ENCODE measurements at regions not wholly inside any gene's neighbourhood (a gene's known extent, or its start where the extent isn't known, plus 50 kb on each side); places are given as distances from the start of the nearest gene placed in this dataset.
"Not testable (repeated sequence)": the region's sequence is repeated elsewhere in the genome, so short reads cannot be mapped to it uniquely, and the experiment has no call there.

DNA sequence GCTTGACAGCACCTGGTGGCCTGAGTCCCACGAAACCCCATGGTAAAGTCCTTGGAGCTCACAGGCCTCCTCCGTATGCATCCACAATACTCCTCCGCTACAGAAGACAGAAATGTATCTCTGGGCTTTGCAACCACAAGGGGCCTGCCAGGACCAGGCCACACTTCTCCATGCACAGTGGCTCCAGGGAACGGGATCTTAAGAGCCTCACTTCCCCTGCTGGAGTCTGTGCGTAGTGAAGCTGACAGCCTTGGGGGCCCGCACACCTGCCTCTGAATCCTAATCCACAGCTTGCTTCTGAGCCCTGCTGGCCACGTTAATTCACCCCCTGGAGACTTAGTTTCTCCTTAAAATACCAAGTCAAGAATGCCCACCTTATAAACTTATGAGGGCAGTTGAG lies 125.7 kb downstream of the COPRS start:
- DNase-seq (ENCODE audit: low spot score) = no peak
- H3K9ac ChIP-seq (ENCODE audit: low read depth in 1 of 2, low read length in 2 of 2) = no peak overlapping the region
- no peak overlapping the region for H3K27ac ChIP-seq (ENCODE audit: low read depth in 1 of 2, low read length in 2 of 2)
- WGBS = 95% methylated on average over 7 of the region's 7 CpGs
- H3K36me3 ChIP-seq (ENCODE audit: control insufficient read depth in 4 of 4, insufficient read depth in 3 of 4, low read depth in 1 of 4, low read length in 3 of 4) = no peaks in the 10 kb centered on the region
- H3K4me3 ChIP-seq (ENCODE audit: low read depth in 1 of 3, low read length in 3 of 3) = no peak overlapping the region
- H3K4me1 ChIP-seq (ENCODE audit: control insufficient read depth in 4 of 4, insufficient read depth in 4 of 4, low read length in 3 of 4) = peaks cover 0 to 5% (median 4%) of the 10 kb centered on the region in 4 donors
- H3K9me3 ChIP-seq (ENCODE audit: control insufficient read depth in 4 of 4, low read length in 3 of 4) = no peaks in the 10 kb centered on the region
- no peaks in the 10 kb centered on the region for H3K27me3 ChIP-seq (ENCODE audit: control insufficient read depth in 4 of 4, insufficient read depth in 4 of 4, low read length in 3 of 4)
- TF ChIP-seq HNF4A (conservative IDR thresholded peaks at IDR 0.05) (no peak), TAF1 (conservative IDR thresholded peaks at IDR 0.05) (no peak), YY1 (IDR thresholded peaks at IDR 0.05) (no peak), HNF4G (IDR thresholded peaks at IDR 0.05) (no peak), JUND (IDR thresholded peaks at IDR 0.05) (no peak), NR2F2 (IDR thresholded peaks at IDR 0.05) (no peak)
- TF ChIP-seq, protein P1, sequence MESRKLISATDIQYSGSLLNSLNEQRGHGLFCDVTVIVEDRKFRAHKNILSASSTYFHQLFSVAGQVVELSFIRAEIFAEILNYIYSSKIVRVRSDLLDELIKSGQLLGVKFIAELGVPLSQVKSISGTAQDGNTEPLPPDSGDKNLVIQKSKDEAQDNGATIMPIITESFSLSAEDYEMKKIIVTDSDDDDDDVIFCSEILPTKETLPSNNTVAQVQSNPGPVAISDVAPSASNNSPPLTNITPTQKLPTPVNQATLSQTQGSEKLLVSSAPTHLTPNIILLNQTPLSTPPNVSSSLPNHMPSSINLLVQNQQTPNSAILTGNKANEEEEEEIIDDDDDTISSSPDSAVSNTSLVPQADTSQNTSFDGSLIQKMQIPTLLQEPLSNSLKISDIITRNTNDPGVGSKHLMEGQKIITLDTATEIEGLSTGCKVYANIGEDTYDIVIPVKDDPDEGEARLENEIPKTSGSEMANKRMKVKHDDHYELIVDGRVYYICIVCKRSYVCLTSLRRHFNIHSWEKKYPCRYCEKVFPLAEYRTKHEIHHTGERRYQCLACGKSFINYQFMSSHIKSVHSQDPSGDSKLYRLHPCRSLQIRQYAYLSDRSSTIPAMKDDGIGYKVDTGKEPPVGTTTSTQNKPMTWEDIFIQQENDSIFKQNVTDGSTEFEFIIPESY (IDR thresholded peaks at IDR 0.05) = no peak
- TF ChIP-seq, protein P2, sequence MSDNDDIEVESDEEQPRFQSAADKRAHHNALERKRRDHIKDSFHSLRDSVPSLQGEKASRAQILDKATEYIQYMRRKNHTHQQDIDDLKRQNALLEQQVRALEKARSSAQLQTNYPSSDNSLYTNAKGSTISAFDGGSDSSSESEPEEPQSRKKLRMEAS (IDR thresholded peaks at IDR 0.05) = no peak

DNA sequence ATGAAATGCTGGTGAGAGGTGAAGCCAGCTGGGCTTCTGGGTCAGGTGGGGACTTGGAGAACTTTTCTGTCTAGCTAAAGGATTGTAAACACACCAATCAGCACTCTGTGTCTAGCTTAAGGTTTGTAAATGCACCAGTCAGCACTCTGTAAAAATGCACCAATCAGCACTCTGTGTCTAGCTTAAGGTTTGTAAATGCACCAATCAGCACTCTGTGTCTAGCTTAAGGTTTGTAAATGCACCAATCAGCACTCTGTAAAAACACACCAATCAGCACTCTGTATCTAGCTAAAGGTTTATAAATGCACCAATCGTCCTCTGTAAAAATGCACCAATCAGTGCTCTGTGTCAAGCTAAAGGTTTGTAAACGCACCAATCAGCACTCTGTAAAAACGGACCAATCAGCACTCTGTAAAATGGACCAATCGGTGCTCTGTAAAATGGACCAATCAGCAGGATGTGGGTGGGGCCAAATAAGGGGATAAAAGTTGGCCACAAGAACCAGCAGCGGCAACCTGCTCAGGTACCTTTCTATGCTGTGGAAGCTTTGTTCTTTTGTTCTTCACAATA lies 127.4 kb downstream of the COPRS start:
- H3K9ac ChIP-seq (ENCODE audit: low read depth in 1 of 2, low read length in 2 of 2); H3K4me3 ChIP-seq (ENCODE audit: low read depth in 1 of 3, low read length in 3 of 3); H3K27ac ChIP-seq (ENCODE audit: low read depth in 1 of 2, low read length in 2 of 2); H3K27me3 ChIP-seq (ENCODE audit: control insufficient read depth in 4 of 4, insufficient read depth in 4 of 4, low read length in 3 of 4); H3K36me3 ChIP-seq (ENCODE audit: control insufficient read depth in 4 of 4, insufficient read depth in 3 of 4, low read depth in 1 of 4, low read length in 3 of 4); H3K9me3 ChIP-seq (ENCODE audit: control insufficient read depth in 4 of 4, low read length in 3 of 4); DNase-seq (ENCODE audit: low spot score); H3K4me1 ChIP-seq (ENCODE audit: control insufficient read depth in 4 of 4, insufficient read depth in 4 of 4, low read length in 3 of 4): not testable (repeated sequence)
- 96% methylated on average over 5 of the region's 5 CpGs for WGBS

DNA sequence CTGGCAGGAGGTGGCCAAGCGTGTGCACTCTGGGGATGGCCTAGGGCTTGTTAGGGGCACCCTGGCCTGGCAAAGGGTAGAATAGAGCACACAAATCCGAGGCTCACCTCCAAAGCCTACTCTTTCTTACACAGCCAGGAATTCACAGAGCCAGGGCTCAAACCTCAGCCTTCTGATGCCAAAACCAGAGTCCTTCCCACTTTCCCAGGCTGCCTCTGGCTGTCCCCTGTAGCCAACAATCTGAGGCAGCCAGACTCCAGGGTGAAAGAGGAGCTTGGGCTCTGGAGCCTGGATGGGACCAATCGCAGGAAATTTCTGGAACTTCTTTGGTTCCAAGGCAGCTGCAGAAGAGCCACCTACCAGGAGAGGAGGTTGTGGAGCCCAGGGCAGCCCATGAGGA lies 127.9 kb downstream of the COPRS start:
- Histone ChIP-seq H3K4me1 (ENCODE audit: control insufficient read depth in 4 of 4, insufficient read depth in 4 of 4, low read length in 3 of 4) (no peaks in the 10 kb centered on the region), H3K27me3 (ENCODE audit: control insufficient read depth in 4 of 4, insufficient read depth in 4 of 4, low read length in 3 of 4) (no peaks in the 10 kb centered on the region), H3K27ac (ENCODE audit: low read depth in 1 of 2, low read length in 2 of 2) (no peak overlapping the region), H3K36me3 (ENCODE audit: control insufficient read depth in 4 of 4, insufficient read depth in 3 of 4, low read depth in 1 of 4, low read length in 3 of 4) (no peaks in the 10 kb centered on the region), H3K4me3 (ENCODE audit: low read depth in 1 of 3, low read length in 3 of 3) (no peak overlapping the region), H3K9ac (ENCODE audit: low read depth in 1 of 2, low read length in 2 of 2) (no peak overlapping the region), H3K9me3 (ENCODE audit: control insufficient read depth in 4 of 4, low read length in 3 of 4) (no peaks in the 10 kb centered on the region)
- WGBS = 93% methylated on average over 3 of the region's 3 CpGs
- TF ChIP-seq HNF4A (conservative IDR thresholded peaks at IDR 0.05) (no peak), HNF4G (IDR thresholded peaks at IDR 0.05) (no peak), SP1 (IDR thresholded peaks at IDR 0.05) (no peak), GABPA (IDR thresholded peaks at IDR 0.05 in 1 of 2, conservative IDR thresholded peaks at IDR 0.05 in 1 of 2) (no peak), NR2F2 (IDR thresholded peaks at IDR 0.05) (no peak), FOXA1 (IDR thresholded peaks at IDR 0.05) (no peak), YY1 (IDR thresholded peaks at IDR 0.05) (no peak)
- TF ChIP-seq, protein P3, sequence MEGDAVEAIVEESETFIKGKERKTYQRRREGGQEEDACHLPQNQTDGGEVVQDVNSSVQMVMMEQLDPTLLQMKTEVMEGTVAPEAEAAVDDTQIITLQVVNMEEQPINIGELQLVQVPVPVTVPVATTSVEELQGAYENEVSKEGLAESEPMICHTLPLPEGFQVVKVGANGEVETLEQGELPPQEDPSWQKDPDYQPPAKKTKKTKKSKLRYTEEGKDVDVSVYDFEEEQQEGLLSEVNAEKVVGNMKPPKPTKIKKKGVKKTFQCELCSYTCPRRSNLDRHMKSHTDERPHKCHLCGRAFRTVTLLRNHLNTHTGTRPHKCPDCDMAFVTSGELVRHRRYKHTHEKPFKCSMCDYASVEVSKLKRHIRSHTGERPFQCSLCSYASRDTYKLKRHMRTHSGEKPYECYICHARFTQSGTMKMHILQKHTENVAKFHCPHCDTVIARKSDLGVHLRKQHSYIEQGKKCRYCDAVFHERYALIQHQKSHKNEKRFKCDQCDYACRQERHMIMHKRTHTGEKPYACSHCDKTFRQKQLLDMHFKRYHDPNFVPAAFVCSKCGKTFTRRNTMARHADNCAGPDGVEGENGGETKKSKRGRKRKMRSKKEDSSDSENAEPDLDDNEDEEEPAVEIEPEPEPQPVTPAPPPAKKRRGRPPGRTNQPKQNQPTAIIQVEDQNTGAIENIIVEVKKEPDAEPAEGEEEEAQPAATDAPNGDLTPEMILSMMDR (IDR thresholded peaks at IDR 0.05; ENCODE audit: low read depth, low read length, missing input control) = no peak
- TF ChIP-seq, protein P4, sequence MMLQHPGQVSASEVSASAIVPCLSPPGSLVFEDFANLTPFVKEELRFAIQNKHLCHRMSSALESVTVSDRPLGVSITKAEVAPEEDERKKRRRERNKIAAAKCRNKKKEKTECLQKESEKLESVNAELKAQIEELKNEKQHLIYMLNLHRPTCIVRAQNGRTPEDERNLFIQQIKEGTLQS (IDR thresholded peaks at IDR 0.05) = no peak
- DNase-seq (ENCODE audit: low spot score) = no peak

Measured in liver (tissue), 8 donors.